ENCODE measurements at regions not wholly inside any gene's neighbourhood (a gene's known extent, or its start where the extent isn't known, plus 50 kb on each side); places are given as distances from the start of the nearest gene placed in this dataset.

DNA sequence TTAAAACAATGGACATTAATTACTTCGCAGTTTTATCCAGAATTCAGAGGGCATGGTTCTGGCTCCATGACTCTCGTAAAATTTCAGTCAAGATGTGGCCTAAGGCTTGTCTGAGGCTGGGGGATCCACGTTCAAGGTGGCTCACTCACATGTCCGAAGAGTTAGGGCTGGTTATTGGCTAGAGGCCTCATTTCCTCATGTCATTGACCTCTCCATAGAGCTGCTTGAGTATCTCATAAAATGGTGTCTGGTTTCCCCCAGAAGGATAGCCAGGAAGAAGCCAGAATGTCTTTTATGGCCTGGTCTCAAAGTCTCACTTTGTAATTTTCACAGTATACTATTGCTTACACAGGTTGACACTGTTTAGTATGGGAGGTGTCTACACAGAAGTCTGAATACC lies 67.3 kb upstream of the DCBLD2 start:
- Histone ChIP-seq H3K23me2 (ENCODE audit: insufficient read length, low read depth, low read length, poor library complexity, severe bottlenecking) (no peaks in the 10 kb centered on the region), H3K27ac (ENCODE audit: insufficient read length, low read depth, low read length) (no peak overlapping the region), H2AFZ (ENCODE audit: low read length) (no peak overlapping the region), H3K4ac (ENCODE audit: low read depth, low read length) (no peak overlapping the region), H3K79me2 (ENCODE audit: insufficient read depth, low read length) (no peaks in the 10 kb centered on the region), H3K23ac (ENCODE audit: insufficient read length, low read depth, low read length) (no peak overlapping the region), H3K4me1 (ENCODE audit: insufficient read depth, low read length) (no peaks in the 10 kb centered on the region; the same call in 1 of the 2 replicates), H3K14ac (ENCODE audit: insufficient read depth, low read length) (no peak overlapping the region), H3K9me3 (ENCODE audit: control insufficient read depth, low read depth, low read length) (no peaks in the 10 kb centered on the region), H3K4me2 (ENCODE audit: insufficient read depth, insufficient read length, low read length) (no peak overlapping the region), H2BK20ac (ENCODE audit: low read depth, low read length, poor library complexity, severe bottlenecking) (no peak overlapping the region), H4K5ac (ENCODE audit: insufficient read length, low read depth, low read length) (no peak overlapping the region), H2AK5ac (ENCODE audit: insufficient read length, low read length) (no peak overlapping the region), H3K9ac (ENCODE audit: extremely low read depth, insufficient read length, low read length) (no peak overlapping the region), H2BK12ac (ENCODE audit: insufficient read length, low read depth, low read length) (no peak overlapping the region), H4K20me1 (ENCODE audit: control insufficient read depth, insufficient read depth, insufficient read length) (no peaks in the 10 kb centered on the region), H3T11ph (ENCODE audit: low read length) (no peak overlapping the region), H3K56ac (ENCODE audit: insufficient read length, low read depth, low read length) (no peak overlapping the region), H3K79me1 (ENCODE audit: insufficient read depth, low read depth, low read length, poor library complexity, severe bottlenecking) (no peaks in the 10 kb centered on the region), H4K8ac (replicated peaks; ENCODE audit: insufficient read length, low read depth, low read length) (no peak overlapping the region), H3K18ac (ENCODE audit: insufficient read length, low read depth, low read length) (no peak overlapping the region), H4K91ac (ENCODE audit: insufficient read length, low read depth, low read length) (no peak overlapping the region), H2BK15ac (ENCODE audit: low read depth, low read length) (no peak overlapping the region), H2BK5ac (ENCODE audit: insufficient read length, low read length) (no peak overlapping the region), H3K27me3 (ENCODE audit: insufficient read depth, low read length) (no peaks in the 10 kb centered on the region), H2BK120ac (ENCODE audit: low read depth, low read length, poor library complexity, severe bottlenecking) (no peak overlapping the region)
- Mint-ChIP-seq H3K36me3 (ENCODE audit: insufficient read depth in 1 of 3, low read depth in 3 of 3) (peaks cover 0 to 3% (median 3%) of the 10 kb centered on the region in 3 experiments; a peak in 3 of 7 replicates), H3K4me3 (no peak overlapping the region), H3K27ac (no peak overlapping the region), H3K4me1 (no peaks in the 10 kb centered on the region), H3K27me3 (ENCODE audit: low read depth) (no peaks in the 10 kb centered on the region), H3K9me3 (peaks cover 0 to 3% of the 10 kb centered on the region in 2 experiments; a peak in 1 of 5 replicates)
- DNase-seq: no peak
- WGBS (ENCODE audit: extremely low coverage, insufficient read length, low lambda C conversion rate): no CpG with 5 or more reads among the region's 4 CpGs
- TF ChIP-seq, protein P1, sequence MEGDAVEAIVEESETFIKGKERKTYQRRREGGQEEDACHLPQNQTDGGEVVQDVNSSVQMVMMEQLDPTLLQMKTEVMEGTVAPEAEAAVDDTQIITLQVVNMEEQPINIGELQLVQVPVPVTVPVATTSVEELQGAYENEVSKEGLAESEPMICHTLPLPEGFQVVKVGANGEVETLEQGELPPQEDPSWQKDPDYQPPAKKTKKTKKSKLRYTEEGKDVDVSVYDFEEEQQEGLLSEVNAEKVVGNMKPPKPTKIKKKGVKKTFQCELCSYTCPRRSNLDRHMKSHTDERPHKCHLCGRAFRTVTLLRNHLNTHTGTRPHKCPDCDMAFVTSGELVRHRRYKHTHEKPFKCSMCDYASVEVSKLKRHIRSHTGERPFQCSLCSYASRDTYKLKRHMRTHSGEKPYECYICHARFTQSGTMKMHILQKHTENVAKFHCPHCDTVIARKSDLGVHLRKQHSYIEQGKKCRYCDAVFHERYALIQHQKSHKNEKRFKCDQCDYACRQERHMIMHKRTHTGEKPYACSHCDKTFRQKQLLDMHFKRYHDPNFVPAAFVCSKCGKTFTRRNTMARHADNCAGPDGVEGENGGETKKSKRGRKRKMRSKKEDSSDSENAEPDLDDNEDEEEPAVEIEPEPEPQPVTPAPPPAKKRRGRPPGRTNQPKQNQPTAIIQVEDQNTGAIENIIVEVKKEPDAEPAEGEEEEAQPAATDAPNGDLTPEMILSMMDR (conservative IDR thresholded peaks at IDR 0.05): no peak
